ENCODE measurements at regions not wholly inside any gene's neighbourhood (a gene's known extent, or its start where the extent isn't known, plus 50 kb on each side); places are given as distances from the start of the nearest gene placed in this dataset.

GRCh38 chr12:73266206-73266605 lies 994.0 kb downstream of the TRHDE start:
- peaks cover 33% of the 10 kb centered on the region for H3K9me3 Mint-ChIP-seq (ENCODE audit: low read depth)
- no peaks in the 10 kb centered on the region for H3K27me3 Mint-ChIP-seq (ENCODE audit: low read depth)
- no peak for DNase-seq (ENCODE audit: low spot score)
- H3K27ac Mint-ChIP-seq (ENCODE audit: unreplicated experiment): no peak overlapping the region
- no peaks in the 10 kb centered on the region for H3K36me3 Mint-ChIP-seq (ENCODE audit: low read depth)
- no peaks in the 10 kb centered on the region for H3K4me1 Mint-ChIP-seq (ENCODE audit: low read depth)
- no peak overlapping the region for H3K4me3 Mint-ChIP-seq (ENCODE audit: unreplicated experiment)
- no peak for TF ChIP-seq CTCF (IDR thresholded peaks at IDR 0.05)

GRCh38 chr12:73274976-73275375 lies 1002.8 kb downstream of the TRHDE start:
- H3K36me3 Mint-ChIP-seq (ENCODE audit: low read depth): no peaks in the 10 kb centered on the region
- DNase-seq (ENCODE audit: low spot score): no peak
- no peak overlapping the region for H3K27ac Mint-ChIP-seq (ENCODE audit: unreplicated experiment)
- H3K9me3 Mint-ChIP-seq (ENCODE audit: low read depth): peaks cover 19% of the 10 kb centered on the region
- no peaks in the 10 kb centered on the region for H3K27me3 Mint-ChIP-seq (ENCODE audit: low read depth)
- H3K4me3 Mint-ChIP-seq (ENCODE audit: unreplicated experiment): no peak overlapping the region
- TF ChIP-seq CTCF (IDR thresholded peaks at IDR 0.05): no peak
- no peaks in the 10 kb centered on the region for H3K4me1 Mint-ChIP-seq (ENCODE audit: low read depth)

- TF ChIP-seq CTCF (IDR thresholded peaks at IDR 0.05): no peak
- Mint-ChIP-seq H3K9me3 (ENCODE audit: low read depth) (peaks cover 2% of the 10 kb centered on the region), H3K4me1 (ENCODE audit: low read depth) (no peaks in the 10 kb centered on the region)
Observed at GRCh38 chr12:73277971-73278370, 1005.8 kb downstream of the TRHDE start.

GRCh38 chr12:73301530-73301929 lies 1029.4 kb downstream of the TRHDE start:
- H3K4me1 Mint-ChIP-seq (ENCODE audit: low read depth): no peaks in the 10 kb centered on the region
- no peak for DNase-seq (ENCODE audit: low spot score)
- peaks cover 8% of the 10 kb centered on the region for H3K9me3 Mint-ChIP-seq (ENCODE audit: low read depth)
- H3K4me3 Mint-ChIP-seq (ENCODE audit: unreplicated experiment): no peak overlapping the region
- no peaks in the 10 kb centered on the region for H3K27me3 Mint-ChIP-seq (ENCODE audit: low read depth)
- no peak overlapping the region for H3K27ac Mint-ChIP-seq (ENCODE audit: unreplicated experiment)
- no peak for TF ChIP-seq CTCF (IDR thresholded peaks at IDR 0.05)
- H3K36me3 Mint-ChIP-seq (ENCODE audit: low read depth): no peaks in the 10 kb centered on the region

More at GRCh38 chr12:73277971-73278370, 1005.8 kb downstream of the TRHDE start:
- no peak overlapping the region for H3K27ac Mint-ChIP-seq (ENCODE audit: unreplicated experiment)
- no peaks in the 10 kb centered on the region for H3K27me3 Mint-ChIP-seq (ENCODE audit: low read depth)
- no peak for DNase-seq (ENCODE audit: low spot score)
- H3K36me3 Mint-ChIP-seq (ENCODE audit: low read depth): no peaks in the 10 kb centered on the region
- no peak overlapping the region for H3K4me3 Mint-ChIP-seq (ENCODE audit: unreplicated experiment)

GRCh38 chr12:73307260-73307659 lies 1035.1 kb downstream of the TRHDE start:
- H3K27ac Mint-ChIP-seq (ENCODE audit: unreplicated experiment): no peak overlapping the region
- no peak overlapping the region for H3K4me3 Mint-ChIP-seq (ENCODE audit: unreplicated experiment)
- H3K9me3 Mint-ChIP-seq (ENCODE audit: low read depth): peaks cover 12% of the 10 kb centered on the region
- no peak for DNase-seq (ENCODE audit: low spot score)
- no peak for TF ChIP-seq CTCF (IDR thresholded peaks at IDR 0.05)
- no peaks in the 10 kb centered on the region for H3K27me3 Mint-ChIP-seq (ENCODE audit: low read depth)
- no peaks in the 10 kb centered on the region for H3K36me3 Mint-ChIP-seq (ENCODE audit: low read depth)
- H3K4me1 Mint-ChIP-seq (ENCODE audit: low read depth): no peaks in the 10 kb centered on the region

Measured in chondrocyte (in vitro differentiated cells).